ENCODE measurements at regions not wholly inside any gene's neighbourhood (a gene's known extent, or its start where the extent isn't known, plus 50 kb on each side); places are given as distances from the start of the nearest gene placed in this dataset.

DNA sequence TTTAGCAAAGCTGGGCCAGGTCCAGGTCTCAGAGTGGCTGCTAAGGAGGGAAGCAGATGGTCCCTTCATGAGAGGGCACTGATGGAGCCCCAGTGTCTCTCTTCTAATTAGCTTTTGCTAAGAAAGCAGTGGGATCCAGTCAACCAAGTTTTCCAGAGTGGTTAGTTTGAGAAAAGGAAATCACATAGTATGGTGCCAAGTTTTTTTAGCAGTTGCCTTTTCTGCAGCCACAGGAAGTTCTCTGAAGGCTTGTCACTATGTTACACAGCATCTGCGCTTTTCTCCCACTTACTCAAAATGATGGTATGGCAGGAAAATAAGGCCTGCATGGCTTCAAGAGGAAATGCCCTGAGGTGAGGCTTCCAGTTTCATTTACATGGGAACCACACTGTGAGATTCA is 331.5 kb upstream of the ZNF462 start:
- no peak overlapping the region for H2BK120ac ChIP-seq (ENCODE audit: low read depth, low read length, poor library complexity, severe bottlenecking)
- no peak overlapping the region for H3K18ac ChIP-seq (ENCODE audit: insufficient read length, low read depth, low read length)
- no peaks in the 10 kb centered on the region for H3K36me3 Mint-ChIP-seq (ENCODE audit: insufficient read depth in 1 of 3, low read depth in 3 of 3)
- H3K14ac ChIP-seq (ENCODE audit: insufficient read depth, low read length): no peak overlapping the region
- H2BK5ac ChIP-seq (ENCODE audit: insufficient read length, low read length): no peak overlapping the region
- TF ChIP-seq, protein P1, sequence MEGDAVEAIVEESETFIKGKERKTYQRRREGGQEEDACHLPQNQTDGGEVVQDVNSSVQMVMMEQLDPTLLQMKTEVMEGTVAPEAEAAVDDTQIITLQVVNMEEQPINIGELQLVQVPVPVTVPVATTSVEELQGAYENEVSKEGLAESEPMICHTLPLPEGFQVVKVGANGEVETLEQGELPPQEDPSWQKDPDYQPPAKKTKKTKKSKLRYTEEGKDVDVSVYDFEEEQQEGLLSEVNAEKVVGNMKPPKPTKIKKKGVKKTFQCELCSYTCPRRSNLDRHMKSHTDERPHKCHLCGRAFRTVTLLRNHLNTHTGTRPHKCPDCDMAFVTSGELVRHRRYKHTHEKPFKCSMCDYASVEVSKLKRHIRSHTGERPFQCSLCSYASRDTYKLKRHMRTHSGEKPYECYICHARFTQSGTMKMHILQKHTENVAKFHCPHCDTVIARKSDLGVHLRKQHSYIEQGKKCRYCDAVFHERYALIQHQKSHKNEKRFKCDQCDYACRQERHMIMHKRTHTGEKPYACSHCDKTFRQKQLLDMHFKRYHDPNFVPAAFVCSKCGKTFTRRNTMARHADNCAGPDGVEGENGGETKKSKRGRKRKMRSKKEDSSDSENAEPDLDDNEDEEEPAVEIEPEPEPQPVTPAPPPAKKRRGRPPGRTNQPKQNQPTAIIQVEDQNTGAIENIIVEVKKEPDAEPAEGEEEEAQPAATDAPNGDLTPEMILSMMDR (conservative IDR thresholded peaks at IDR 0.05): no peak
- no peak overlapping the region for H2AK5ac ChIP-seq (ENCODE audit: insufficient read length, low read length)
- H3K27ac ChIP-seq (ENCODE audit: insufficient read length, low read depth, low read length): no peak overlapping the region
- no peak overlapping the region for H2BK20ac ChIP-seq (ENCODE audit: low read depth, low read length, poor library complexity, severe bottlenecking)
- H3K4me1 ChIP-seq (ENCODE audit: insufficient read depth, low read length): no peaks in the 10 kb centered on the region; the same call in 1 of the 2 replicates
- no peak overlapping the region for H3K56ac ChIP-seq (ENCODE audit: insufficient read length, low read depth, low read length)
- no peak overlapping the region for H2AFZ ChIP-seq (ENCODE audit: low read length)
- H4K91ac ChIP-seq (ENCODE audit: insufficient read length, low read depth, low read length): no peak overlapping the region
- no peaks in the 10 kb centered on the region for H3K27me3 ChIP-seq (ENCODE audit: insufficient read depth, low read length)
- no peaks in the 10 kb centered on the region for H3K9me3 Mint-ChIP-seq
- no peak overlapping the region for H3K9ac ChIP-seq (ENCODE audit: extremely low read depth, insufficient read length, low read length)
- H3K27me3 Mint-ChIP-seq (ENCODE audit: low read depth): no peaks in the 10 kb centered on the region
- no peaks in the 10 kb centered on the region for H3K9me3 ChIP-seq (ENCODE audit: control insufficient read depth, low read depth, low read length)
- no peak overlapping the region for H3K4me2 ChIP-seq (ENCODE audit: insufficient read depth, insufficient read length, low read length)
- H4K8ac ChIP-seq (replicated peaks; ENCODE audit: insufficient read length, low read depth, low read length): no peak overlapping the region
- H2BK12ac ChIP-seq (ENCODE audit: insufficient read length, low read depth, low read length): no peak overlapping the region
- peaks cover 4 to 5% of the 10 kb centered on the region in 2 experiments for H3K4me1 Mint-ChIP-seq
- no peak overlapping the region for H2BK15ac ChIP-seq (ENCODE audit: low read depth, low read length)
- no peaks in the 10 kb centered on the region for H3K23me2 ChIP-seq (ENCODE audit: insufficient read length, low read depth, low read length, poor library complexity, severe bottlenecking)
- no CpG with 5 or more reads among the region's 1 CpG for WGBS (ENCODE audit: extremely low coverage, insufficient read length, low lambda C conversion rate)
- DNase-seq: no peak
- H3K4me3 Mint-ChIP-seq: no peak overlapping the region
- no peak overlapping the region for H3K27ac Mint-ChIP-seq
- H4K5ac ChIP-seq (ENCODE audit: insufficient read length, low read depth, low read length): no peak overlapping the region
- no peaks in the 10 kb centered on the region for H3K79me1 ChIP-seq (ENCODE audit: insufficient read depth, low read depth, low read length, poor library complexity, severe bottlenecking)
- no peak overlapping the region for H3K4ac ChIP-seq (ENCODE audit: low read depth, low read length)
- no peaks in the 10 kb centered on the region for H4K20me1 ChIP-seq (ENCODE audit: control insufficient read depth, insufficient read depth, insufficient read length)
- H3K23ac ChIP-seq (ENCODE audit: insufficient read length, low read depth, low read length): no peak overlapping the region
- H3K79me2 ChIP-seq (ENCODE audit: insufficient read depth, low read length): no peaks in the 10 kb centered on the region
- H3T11ph ChIP-seq (ENCODE audit: low read length): no peak overlapping the region

Data from H9 (cell line).